Neuron (in vitro differentiated cells): ENCODE measurements at regions not wholly inside any gene's neighbourhood (a gene's known extent, or its start where the extent isn't known, plus 50 kb on each side); places are given as distances from the start of the nearest gene placed in this dataset.

ENCODE experiments used
- H2AFZ ChIP-seq: one replicate; pipeline ENCODE4 v1.6.1; 2013; ENCODE audit warnings: low read depth, mild to moderate bottlenecking, inconsistent platforms, low read length, moderate library complexity
- H3K27me3 ChIP-seq: one replicate; pipeline ENCODE4 v1.6.1; 2013; ENCODE audit warnings: low read length; ENCODE audit not compliant: insufficient read depth
- H3K36me3 ChIP-seq: one replicate; pipeline ENCODE4 v1.6.1; 2013; ENCODE audit warnings: low read length; ENCODE audit not compliant: insufficient read depth
- H3K4me1 ChIP-seq: one replicate; pipeline ENCODE4 v1.6.1; 2013; ENCODE audit warnings: low read length; ENCODE audit not compliant: insufficient read depth
- H3K4me3 ChIP-seq: 2 replicates; pipeline ENCODE4 v1.5.1; 2013; ENCODE audit warnings: mild to moderate bottlenecking, low read length, moderate library complexity
- H3K9me3 ChIP-seq: one replicate; pipeline ENCODE4 v1.6.1; 2013; ENCODE audit warnings: low read length

GRCh38 chrX:16018291-16018690 lies 105.1 kb upstream of the GRPR start:
- Histone ChIP-seq H3K4me3 (no peak overlapping the region), H3K27me3 (no peaks in the 10 kb centered on the region), H2AFZ (no peak overlapping the region), H3K36me3 (no peaks in the 10 kb centered on the region), H3K9me3 (no peaks in the 10 kb centered on the region), H3K4me1 (no peaks in the 10 kb centered on the region)

GRCh38 chrX:16014171-16014570 lies 109.2 kb upstream of the GRPR start:
- no peaks in the 10 kb centered on the region for H3K36me3 ChIP-seq
- H3K27me3 ChIP-seq: no peaks in the 10 kb centered on the region
- no peaks in the 10 kb centered on the region for H3K4me1 ChIP-seq
- no peaks in the 10 kb centered on the region for H3K9me3 ChIP-seq
- H3K4me3 ChIP-seq: no peak overlapping the region
- H2AFZ ChIP-seq: no peak overlapping the region

GRCh38 chrX:16012250-16012649 lies 111.1 kb upstream of the GRPR start:
- Histone ChIP-seq H3K9me3 (no peaks in the 10 kb centered on the region), H3K4me3 (no peak overlapping the region), H2AFZ (no peak overlapping the region), H3K36me3 (no peaks in the 10 kb centered on the region), H3K4me1 (no peaks in the 10 kb centered on the region), H3K27me3 (no peaks in the 10 kb centered on the region)

GRCh38 chrX:16005917-16006316 lies 117.4 kb upstream of the GRPR start:
- H2AFZ ChIP-seq: no peak overlapping the region
- no peaks in the 10 kb centered on the region for H3K27me3 ChIP-seq
- no peaks in the 10 kb centered on the region for H3K9me3 ChIP-seq
- H3K4me1 ChIP-seq: no peaks in the 10 kb centered on the region
- H3K4me3 ChIP-seq: no peak overlapping the region
- no peaks in the 10 kb centered on the region for H3K36me3 ChIP-seq

GRCh38 chrX:16002185-16002584 lies 121.2 kb upstream of the GRPR start:
- H3K9me3 ChIP-seq: no peaks in the 10 kb centered on the region
- no peaks in the 10 kb centered on the region for H3K36me3 ChIP-seq
- no peak overlapping the region for H3K4me3 ChIP-seq
- H2AFZ ChIP-seq: no peak overlapping the region
- H3K4me1 ChIP-seq: no peaks in the 10 kb centered on the region
- H3K27me3 ChIP-seq: no peaks in the 10 kb centered on the region

GRCh38 chrX:15998350-15998749 lies 125.0 kb upstream of the GRPR start:
- no peak overlapping the region for H2AFZ ChIP-seq
- no peaks in the 10 kb centered on the region for H3K27me3 ChIP-seq
- no peaks in the 10 kb centered on the region for H3K36me3 ChIP-seq
- no peak overlapping the region for H3K4me3 ChIP-seq
- H3K4me1 ChIP-seq: no peaks in the 10 kb centered on the region
- H3K9me3 ChIP-seq: peaks cover 2% of the 10 kb centered on the region

- Histone ChIP-seq H3K27me3 (no peaks in the 10 kb centered on the region), H3K4me1 (peaks cover 5% of the 10 kb centered on the region), H3K36me3 (no peaks in the 10 kb centered on the region), H3K9me3 (peaks cover 4% of the 10 kb centered on the region), H3K4me3 (no peak overlapping the region), H2AFZ (no peak overlapping the region)
Measured at GRCh38 chrX:15989716-15990115, 133.6 kb upstream of the GRPR start.

- Histone ChIP-seq H2AFZ (no peak overlapping the region), H3K36me3 (no peaks in the 10 kb centered on the region), H3K4me3 (no peak overlapping the region), H3K9me3 (peaks cover 2% of the 10 kb centered on the region), H3K27me3 (no peaks in the 10 kb centered on the region), H3K4me1 (peaks cover 5% of the 10 kb centered on the region)
Measured at GRCh38 chrX:15988661-15989603, 134.3 kb upstream of the AP1S2 start.

GRCh38 chrX:15985937-15986336 lies 131.3 kb upstream of the AP1S2 start:
- H3K27me3 ChIP-seq: no peaks in the 10 kb centered on the region
- no peak overlapping the region for H2AFZ ChIP-seq
- H3K36me3 ChIP-seq: no peaks in the 10 kb centered on the region
- peaks cover 5% of the 10 kb centered on the region for H3K4me1 ChIP-seq
- H3K4me3 ChIP-seq: no peak overlapping the region
- H3K9me3 ChIP-seq: peaks cover 2% of the 10 kb centered on the region

GRCh38 chrX:15983034-15983433 lies 128.4 kb upstream of the AP1S2 start:
- no peaks in the 10 kb centered on the region for H3K36me3 ChIP-seq
- H3K9me3 ChIP-seq: peaks cover 2% of the 10 kb centered on the region
- no peaks in the 10 kb centered on the region for H3K27me3 ChIP-seq
- no peak overlapping the region for H2AFZ ChIP-seq
- no peak overlapping the region for H3K4me3 ChIP-seq
- no peaks in the 10 kb centered on the region for H3K4me1 ChIP-seq

GRCh38 chrX:15977644-15978043 lies 123.0 kb upstream of the AP1S2 start:
- H3K27me3 ChIP-seq: no peaks in the 10 kb centered on the region
- no peaks in the 10 kb centered on the region for H3K9me3 ChIP-seq

GRCh38 chrX:15976396-15976795 lies 121.8 kb upstream of the AP1S2 start:
- Histone ChIP-seq H3K4me3 (no peak overlapping the region), H2AFZ (peak overlapping the region; percentile 17), H3K4me1 (no peaks in the 10 kb centered on the region), H3K9me3 (no peaks in the 10 kb centered on the region), H3K36me3 (no peaks in the 10 kb centered on the region), H3K27me3 (no peaks in the 10 kb centered on the region)

More at GRCh38 chrX:15977644-15978043, 123.0 kb upstream of the AP1S2 start:
- Histone ChIP-seq H2AFZ (no peak overlapping the region), H3K4me3 (no peak overlapping the region), H3K36me3 (no peaks in the 10 kb centered on the region), H3K4me1 (no peaks in the 10 kb centered on the region)

- Histone ChIP-seq H3K27me3 (no peaks in the 10 kb centered on the region), H3K4me3 (no peak overlapping the region), H2AFZ (no peak overlapping the region), H3K9me3 (no peaks in the 10 kb centered on the region), H3K4me1 (peaks cover 6% of the 10 kb centered on the region), H3K36me3 (no peaks in the 10 kb centered on the region)
Measured at GRCh38 chrX:15973946-15974345, 119.3 kb upstream of the AP1S2 start.

- Histone ChIP-seq H3K27me3 (no peaks in the 10 kb centered on the region), H3K9me3 (no peaks in the 10 kb centered on the region), H3K36me3 (no peaks in the 10 kb centered on the region), H2AFZ (no peak overlapping the region), H3K4me1 (peaks cover 6% of the 10 kb centered on the region), H3K4me3 (no peak overlapping the region)
Measured at GRCh38 chrX:15973299-15973698, 118.7 kb upstream of the AP1S2 start.
